Thyroid gland (tissue), 4 donors: ENCODE measurements at regions not wholly inside any gene's neighbourhood (a gene's known extent, or its start where the extent isn't known, plus 50 kb on each side); places are given as distances from the start of the nearest gene placed in this dataset.

Experiments used
- POLR2A ChIP-seq, 2 donors: fragments of 450-650 bp; IDR thresholded peaks; one replicate each; pipeline ENCODE4 v1.6.1; 2017; ENCODE audit warnings: antibody characterized with exemption in 2 of 2, mild to moderate bottlenecking in 2 of 2, moderate library complexity in 1 of 2
- TF ChIP-seq, protein P1 (sequence below), 6 experiments: fragments of 200-600 bp in 3 of 6; fragments of 450-650 bp in 3 of 6; sonication (generic) in 3 of 6; IDR thresholded peaks; one replicate each; pipeline ENCODE4 v1.5.1; 2016 to 2019; ENCODE audit warnings: antibody characterized with exemption in 6 of 6, mild to moderate bottlenecking in 2 of 6, inconsistent platforms in 1 of 6, moderate library complexity in 1 of 6

DNA sequence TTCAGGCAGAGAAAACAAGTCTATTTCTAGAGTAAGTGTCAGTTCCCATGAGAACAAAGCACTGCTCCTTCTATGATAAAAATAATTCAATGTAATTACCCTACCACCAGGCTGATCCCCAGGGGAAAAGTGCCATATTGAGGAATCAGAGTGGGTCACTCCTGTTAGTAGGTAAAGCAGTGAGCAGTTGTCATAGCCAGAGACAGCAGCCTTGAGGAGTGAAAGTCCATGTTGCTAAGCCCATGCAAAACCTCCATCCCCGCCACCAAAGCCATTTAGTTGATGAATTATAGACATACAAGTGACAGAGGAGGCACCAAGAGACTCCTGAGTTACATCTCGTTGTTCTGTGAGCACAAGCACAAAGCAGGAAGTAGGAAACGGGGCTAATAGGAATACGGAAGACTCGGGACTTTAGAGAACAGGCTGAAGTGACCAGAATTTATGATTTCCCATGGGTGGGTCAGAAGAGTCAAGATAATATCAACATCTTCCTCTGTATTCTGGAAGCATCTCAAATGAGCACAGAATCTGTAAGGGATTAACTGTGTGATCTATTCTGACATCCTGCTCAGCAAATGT, 197.9 kb downstream of the MAFB start:
- no peak for TF ChIP-seq POLR2A (IDR thresholded peaks at IDR 0.05)
- TF ChIP-seq, protein P1, sequence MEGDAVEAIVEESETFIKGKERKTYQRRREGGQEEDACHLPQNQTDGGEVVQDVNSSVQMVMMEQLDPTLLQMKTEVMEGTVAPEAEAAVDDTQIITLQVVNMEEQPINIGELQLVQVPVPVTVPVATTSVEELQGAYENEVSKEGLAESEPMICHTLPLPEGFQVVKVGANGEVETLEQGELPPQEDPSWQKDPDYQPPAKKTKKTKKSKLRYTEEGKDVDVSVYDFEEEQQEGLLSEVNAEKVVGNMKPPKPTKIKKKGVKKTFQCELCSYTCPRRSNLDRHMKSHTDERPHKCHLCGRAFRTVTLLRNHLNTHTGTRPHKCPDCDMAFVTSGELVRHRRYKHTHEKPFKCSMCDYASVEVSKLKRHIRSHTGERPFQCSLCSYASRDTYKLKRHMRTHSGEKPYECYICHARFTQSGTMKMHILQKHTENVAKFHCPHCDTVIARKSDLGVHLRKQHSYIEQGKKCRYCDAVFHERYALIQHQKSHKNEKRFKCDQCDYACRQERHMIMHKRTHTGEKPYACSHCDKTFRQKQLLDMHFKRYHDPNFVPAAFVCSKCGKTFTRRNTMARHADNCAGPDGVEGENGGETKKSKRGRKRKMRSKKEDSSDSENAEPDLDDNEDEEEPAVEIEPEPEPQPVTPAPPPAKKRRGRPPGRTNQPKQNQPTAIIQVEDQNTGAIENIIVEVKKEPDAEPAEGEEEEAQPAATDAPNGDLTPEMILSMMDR (IDR thresholded peaks at IDR 0.05): no peak
